GM23338 (cell line): ENCODE measurements at regions not wholly inside any gene's neighbourhood (a gene's known extent, or its start where the extent isn't known, plus 50 kb on each side); places are given as distances from the start of the nearest gene placed in this dataset.

Experiments used
- ATAC-seq: fragments of 200-7000 bp; cut with Tn5 transposase; 3 replicates; pipeline ENCODE4 v1.9.1; 2020
- DNase-seq: peaks from one replicate; pipeline ENCODE4 v3.0.0-alpha.2; 2015; ENCODE audit warnings: low spot score
- H2AFZ ChIP-seq: fragments of 200-600 bp; sonication (generic); 2 replicates; pipeline ENCODE4 v1.8.0; 2016; ENCODE audit warnings: antibody characterized with exemption, mild to moderate bottlenecking, moderate library complexity
- H3F3A ChIP-seq: fragments of 200-600 bp; sonication (generic); replicated peaks from 2 replicates; pipeline ENCODE4 v1.8.0; 2017; ENCODE audit warnings: antibody characterized with exemption, mixed run types, low read depth
- H3K27ac ChIP-seq: fragments of 200-600 bp; sonication (generic); 2 replicates; pipeline ENCODE4 v1.6.1; 2016; ENCODE audit warnings: low read depth
- H3K27me3 ChIP-seq: fragments of 200-600 bp; sonication (generic); 2 replicates; pipeline ENCODE4 v1.8.0; 2016; ENCODE audit warnings: mild to moderate bottlenecking, mixed run types, moderate library complexity; ENCODE audit not compliant: insufficient read depth
- H3K36me3 ChIP-seq: fragments of 200-600 bp; sonication (generic); 2 replicates; pipeline ENCODE4 v1.8.0; 2016; ENCODE audit warnings: mild to moderate bottlenecking; ENCODE audit not compliant: insufficient read depth
- H3K4me1 ChIP-seq: fragments of 200-600 bp; sonication (generic); 2 replicates; pipeline ENCODE4 v1.8.0; 2016; ENCODE audit warnings: mild to moderate bottlenecking, moderate library complexity; ENCODE audit not compliant: insufficient read depth
- H3K4me2 ChIP-seq: fragments of 200-600 bp; sonication (generic); 2 replicates; pipeline ENCODE4 v1.7.1; 2017; ENCODE audit warnings: mixed run types
- H3K4me3 ChIP-seq: fragments of 200-600 bp; sonication (generic); 2 replicates; pipeline ENCODE4 v1.6.1; 2016; ENCODE audit warnings: mixed run types
- H3K79me2 ChIP-seq: fragments of 200-600 bp; sonication (generic); replicated peaks from 2 replicates; pipeline ENCODE4 v1.8.0; 2017; ENCODE audit warnings: mild to moderate bottlenecking; ENCODE audit not compliant: insufficient read depth
- H3K9me2 ChIP-seq: fragments of 200-600 bp; sonication (generic); 2 replicates; pipeline ENCODE4 v1.8.0; 2017; ENCODE audit not compliant: insufficient read depth
- H4K20me1 ChIP-seq: fragments of 200-600 bp; sonication (generic); replicated peaks from 2 replicates; pipeline ENCODE4 v1.8.0; 2017; ENCODE audit warnings: mild to moderate bottlenecking; ENCODE audit not compliant: insufficient read depth
- H3K27ac Mint-ChIP-seq: 2 replicates; pipeline ENCODE4 v1.8.0; 2020; ENCODE audit warnings: inconsistent platforms, mild to moderate bottlenecking, moderate library complexity, mixed read lengths
- H3K27me3 Mint-ChIP-seq: 3 replicates; pipeline ENCODE4 v1.8.0; 2022; ENCODE audit warnings: low read depth, mild to moderate bottlenecking, moderate library complexity, mixed read lengths, inconsistent platforms; ENCODE audit not compliant: insufficient read depth, poor library complexity
- H3K36me3 Mint-ChIP-seq: 3 replicates; pipeline ENCODE4 v1.8.0; 2021; ENCODE audit warnings: low read depth, mild to moderate bottlenecking, inconsistent platforms, moderate library complexity, mixed read lengths
- H3K4me1 Mint-ChIP-seq: 3 replicates; pipeline ENCODE4 v1.8.0; 2020; ENCODE audit warnings: mild to moderate bottlenecking, inconsistent platforms, mixed read lengths
- H3K4me3 Mint-ChIP-seq: 3 replicates; pipeline ENCODE4 v1.8.0; 2021; ENCODE audit warnings: moderate library complexity, mild to moderate bottlenecking, inconsistent platforms, mixed read lengths
- H3K9me3 Mint-ChIP-seq: 3 replicates; pipeline ENCODE4 v1.8.0; 2020; ENCODE audit warnings: moderate library complexity, mild to moderate bottlenecking, inconsistent platforms, mixed read lengths
- CREB1 ChIP-seq: fragments of 250-450 bp; sonication (Bioruptor Pico); IDR thresholded peaks from 2 replicates; pipeline ENCODE4 v1.5.0; 2020; ENCODE audit warnings: low read depth, mild to moderate bottlenecking, moderate library complexity
- EZH2 ChIP-seq: fragments of 200-600 bp; sonication (generic); IDR thresholded peaks from one replicate; pipeline ENCODE4 v1.8.0; 2017; ENCODE audit warnings: antibody characterized with exemption, mild to moderate bottlenecking, low read depth; ENCODE audit not compliant: unreplicated experiment
- JUNB ChIP-seq: IDR thresholded peaks from one replicate; pipeline ENCODE4 v1.6.1; 2016; ENCODE audit warnings: antibody characterized with exemption; ENCODE audit not compliant: unreplicated experiment
- POLR2AphosphoS5 ChIP-seq: IDR thresholded peaks from 2 replicates; pipeline ENCODE4 v1.6.1; 2016; ENCODE audit warnings: antibody characterized with exemption, low read depth
- TF ChIP-seq, protein P1 (sequence below): IDR thresholded peaks from one replicate; pipeline ENCODE4 v1.6.1; 2018; ENCODE audit warnings: antibody characterized with exemption; ENCODE audit not compliant: unreplicated experiment
- TF ChIP-seq, protein P2 (sequence below): fragments of 250-450 bp; sonication (Bioruptor Pico); IDR thresholded peaks from 2 replicates; pipeline ENCODE4 v1.5.0; 2020; ENCODE audit warnings: mild to moderate bottlenecking, moderate library complexity
- TF ChIP-seq, protein P3 (sequence below): IDR thresholded peaks from 2 replicates; pipeline ENCODE4 v1.6.1; 2016; ENCODE audit warnings: antibody characterized with exemption

DNA sequence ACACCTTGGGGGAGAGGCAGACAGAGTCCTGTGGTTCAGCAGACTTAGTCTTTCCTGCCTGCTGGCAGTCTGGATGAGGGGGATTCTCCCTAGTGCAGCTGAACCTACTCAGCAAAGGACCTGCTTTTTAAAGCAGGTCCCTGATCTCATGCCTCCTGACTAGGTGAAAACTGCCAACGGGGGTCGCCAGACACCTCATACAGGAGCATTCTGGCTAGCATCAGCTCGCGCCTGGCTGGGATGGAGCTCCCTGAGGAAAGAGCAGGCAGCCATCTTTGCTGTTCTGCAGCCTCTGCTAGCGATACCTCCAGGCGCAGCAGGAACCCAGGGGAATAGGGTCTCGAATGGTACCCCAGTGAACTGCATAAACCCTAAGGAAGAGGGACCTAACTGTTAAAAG is 225.2 kb downstream of the CDH9 start:
- H3F3A ChIP-seq: no peaks in the 10 kb centered on the region
- no peaks in the 10 kb centered on the region for H3K79me2 ChIP-seq
- H3K27ac ChIP-seq: no peak overlapping the region
- Mint-ChIP-seq H3K36me3 (peaks cover 10% of the 10 kb centered on the region), H3K9me3 (peaks cover 18% of the 10 kb centered on the region), H3K4me3 (no peak overlapping the region), H3K4me1 (no peaks in the 10 kb centered on the region), H3K27ac (no peak overlapping the region), H3K27me3 (peaks cover 2% of the 10 kb centered on the region)
- no peak overlapping the region for H3K4me2 ChIP-seq
- no peaks in the 10 kb centered on the region for H3K9me2 ChIP-seq
- TF ChIP-seq EZH2 (no peak), JUNB (no peak), CREB1 (CRISPR knock-in tag) (no peak), POLR2AphosphoS5 (no peak)
- TF ChIP-seq, protein P1, sequence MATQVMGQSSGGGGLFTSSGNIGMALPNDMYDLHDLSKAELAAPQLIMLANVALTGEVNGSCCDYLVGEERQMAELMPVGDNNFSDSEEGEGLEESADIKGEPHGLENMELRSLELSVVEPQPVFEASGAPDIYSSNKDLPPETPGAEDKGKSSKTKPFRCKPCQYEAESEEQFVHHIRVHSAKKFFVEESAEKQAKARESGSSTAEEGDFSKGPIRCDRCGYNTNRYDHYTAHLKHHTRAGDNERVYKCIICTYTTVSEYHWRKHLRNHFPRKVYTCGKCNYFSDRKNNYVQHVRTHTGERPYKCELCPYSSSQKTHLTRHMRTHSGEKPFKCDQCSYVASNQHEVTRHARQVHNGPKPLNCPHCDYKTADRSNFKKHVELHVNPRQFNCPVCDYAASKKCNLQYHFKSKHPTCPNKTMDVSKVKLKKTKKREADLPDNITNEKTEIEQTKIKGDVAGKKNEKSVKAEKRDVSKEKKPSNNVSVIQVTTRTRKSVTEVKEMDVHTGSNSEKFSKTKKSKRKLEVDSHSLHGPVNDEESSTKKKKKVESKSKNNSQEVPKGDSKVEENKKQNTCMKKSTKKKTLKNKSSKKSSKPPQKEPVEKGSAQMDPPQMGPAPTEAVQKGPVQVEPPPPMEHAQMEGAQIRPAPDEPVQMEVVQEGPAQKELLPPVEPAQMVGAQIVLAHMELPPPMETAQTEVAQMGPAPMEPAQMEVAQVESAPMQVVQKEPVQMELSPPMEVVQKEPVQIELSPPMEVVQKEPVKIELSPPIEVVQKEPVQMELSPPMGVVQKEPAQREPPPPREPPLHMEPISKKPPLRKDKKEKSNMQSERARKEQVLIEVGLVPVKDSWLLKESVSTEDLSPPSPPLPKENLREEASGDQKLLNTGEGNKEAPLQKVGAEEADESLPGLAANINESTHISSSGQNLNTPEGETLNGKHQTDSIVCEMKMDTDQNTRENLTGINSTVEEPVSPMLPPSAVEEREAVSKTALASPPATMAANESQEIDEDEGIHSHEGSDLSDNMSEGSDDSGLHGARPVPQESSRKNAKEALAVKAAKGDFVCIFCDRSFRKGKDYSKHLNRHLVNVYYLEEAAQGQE: no peak
- TF ChIP-seq, protein P2, sequence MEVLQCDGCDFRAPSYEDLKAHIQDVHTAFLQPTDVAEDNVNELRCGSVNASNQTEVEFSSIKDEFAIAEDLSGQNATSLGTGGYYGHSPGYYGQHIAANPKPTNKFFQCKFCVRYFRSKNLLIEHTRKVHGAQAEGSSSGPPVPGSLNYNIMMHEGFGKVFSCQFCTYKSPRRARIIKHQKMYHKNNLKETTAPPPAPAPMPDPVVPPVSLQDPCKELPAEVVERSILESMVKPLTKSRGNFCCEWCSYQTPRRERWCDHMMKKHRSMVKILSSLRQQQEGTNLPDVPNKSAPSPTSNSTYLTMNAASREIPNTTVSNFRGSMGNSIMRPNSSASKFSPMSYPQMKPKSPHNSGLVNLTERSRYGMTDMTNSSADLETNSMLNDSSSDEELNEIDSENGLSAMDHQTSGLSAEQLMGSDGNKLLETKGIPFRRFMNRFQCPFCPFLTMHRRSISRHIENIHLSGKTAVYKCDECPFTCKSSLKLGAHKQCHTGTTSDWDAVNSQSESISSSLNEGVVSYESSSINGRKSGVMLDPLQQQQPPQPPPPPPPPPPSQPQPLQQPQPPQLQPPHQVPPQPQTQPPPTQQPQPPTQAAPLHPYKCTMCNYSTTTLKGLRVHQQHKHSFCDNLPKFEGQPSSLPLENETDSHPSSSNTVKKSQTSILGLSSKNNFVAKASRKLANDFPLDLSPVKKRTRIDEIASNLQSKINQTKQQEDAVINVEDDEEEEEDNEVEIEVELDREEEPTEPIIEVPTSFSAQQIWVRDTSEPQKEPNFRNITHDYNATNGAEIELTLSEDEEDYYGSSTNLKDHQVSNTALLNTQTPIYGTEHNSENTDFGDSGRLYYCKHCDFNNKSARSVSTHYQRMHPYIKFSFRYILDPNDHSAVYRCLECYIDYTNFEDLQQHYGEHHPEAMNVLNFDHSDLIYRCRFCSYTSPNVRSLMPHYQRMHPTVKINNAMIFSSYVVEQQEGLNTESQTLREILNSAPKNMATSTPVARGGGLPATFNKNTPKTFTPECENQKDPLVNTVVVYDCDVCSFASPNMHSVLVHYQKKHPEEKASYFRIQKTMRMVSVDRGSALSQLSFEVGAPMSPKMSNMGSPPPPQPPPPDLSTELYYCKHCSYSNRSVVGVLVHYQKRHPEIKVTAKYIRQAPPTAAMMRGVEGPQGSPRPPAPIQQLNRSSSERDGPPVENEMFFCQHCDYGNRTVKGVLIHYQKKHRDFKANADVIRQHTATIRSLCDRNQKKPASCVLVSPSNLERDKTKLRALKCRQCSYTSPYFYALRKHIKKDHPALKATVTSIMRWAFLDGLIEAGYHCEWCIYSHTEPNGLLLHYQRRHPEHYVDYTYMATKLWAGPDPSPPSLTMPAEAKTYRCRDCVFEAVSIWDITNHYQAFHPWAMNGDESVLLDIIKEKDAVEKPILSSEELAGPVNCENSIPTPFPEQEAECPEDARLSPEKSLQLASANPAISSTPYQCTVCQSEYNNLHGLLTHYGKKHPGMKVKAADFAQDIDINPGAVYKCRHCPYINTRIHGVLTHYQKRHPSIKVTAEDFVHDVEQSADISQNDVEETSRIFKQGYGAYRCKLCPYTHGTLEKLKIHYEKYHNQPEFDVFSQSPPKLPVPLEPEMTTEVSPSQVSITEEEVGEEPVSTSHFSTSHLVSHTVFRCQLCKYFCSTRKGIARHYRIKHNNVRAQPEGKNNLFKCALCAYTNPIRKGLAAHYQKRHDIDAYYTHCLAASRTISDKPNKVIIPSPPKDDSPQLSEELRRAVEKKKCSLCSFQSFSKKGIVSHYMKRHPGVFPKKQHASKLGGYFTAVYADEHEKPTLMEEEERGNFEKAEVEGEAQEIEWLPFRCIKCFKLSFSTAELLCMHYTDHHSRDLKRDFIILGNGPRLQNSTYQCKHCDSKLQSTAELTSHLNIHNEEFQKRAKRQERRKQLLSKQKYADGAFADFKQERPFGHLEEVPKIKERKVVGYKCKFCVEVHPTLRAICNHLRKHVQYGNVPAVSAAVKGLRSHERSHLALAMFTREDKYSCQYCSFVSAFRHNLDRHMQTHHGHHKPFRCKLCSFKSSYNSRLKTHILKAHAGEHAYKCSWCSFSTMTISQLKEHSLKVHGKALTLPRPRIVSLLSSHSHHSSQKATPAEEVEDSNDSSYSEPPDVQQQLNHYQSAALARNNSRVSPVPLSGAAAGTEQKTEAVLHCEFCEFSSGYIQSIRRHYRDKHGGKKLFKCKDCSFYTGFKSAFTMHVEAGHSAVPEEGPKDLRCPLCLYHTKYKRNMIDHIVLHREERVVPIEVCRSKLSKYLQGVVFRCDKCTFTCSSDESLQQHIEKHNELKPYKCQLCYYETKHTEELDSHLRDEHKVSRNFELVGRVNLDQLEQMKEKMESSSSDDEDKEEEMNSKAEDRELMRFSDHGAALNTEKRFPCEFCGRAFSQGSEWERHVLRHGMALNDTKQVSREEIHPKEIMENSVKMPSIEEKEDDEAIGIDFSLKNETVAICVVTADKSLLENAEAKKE (CRISPR knock-in tag): no peak
- TF ChIP-seq, protein P3, sequence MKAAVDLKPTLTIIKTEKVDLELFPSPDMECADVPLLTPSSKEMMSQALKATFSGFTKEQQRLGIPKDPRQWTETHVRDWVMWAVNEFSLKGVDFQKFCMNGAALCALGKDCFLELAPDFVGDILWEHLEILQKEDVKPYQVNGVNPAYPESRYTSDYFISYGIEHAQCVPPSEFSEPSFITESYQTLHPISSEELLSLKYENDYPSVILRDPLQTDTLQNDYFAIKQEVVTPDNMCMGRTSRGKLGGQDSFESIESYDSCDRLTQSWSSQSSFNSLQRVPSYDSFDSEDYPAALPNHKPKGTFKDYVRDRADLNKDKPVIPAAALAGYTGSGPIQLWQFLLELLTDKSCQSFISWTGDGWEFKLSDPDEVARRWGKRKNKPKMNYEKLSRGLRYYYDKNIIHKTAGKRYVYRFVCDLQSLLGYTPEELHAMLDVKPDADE: no peak
- H3K4me1 ChIP-seq: no peaks in the 10 kb centered on the region
- H2AFZ ChIP-seq: no peak overlapping the region
- DNase-seq: no peak
- H3K4me3 ChIP-seq: no peak overlapping the region
- no peaks in the 10 kb centered on the region for H4K20me1 ChIP-seq
- no peaks in the 10 kb centered on the region for H3K27me3 ChIP-seq
- H3K36me3 ChIP-seq: no peaks in the 10 kb centered on the region
- ATAC-seq: no peak
